Endodermal cell (in vitro differentiated cells): ENCODE measurements at regions not wholly inside any gene's neighbourhood (a gene's known extent, or its start where the extent isn't known, plus 50 kb on each side); places are given as distances from the start of the nearest gene placed in this dataset.

Source experiments
- DNase-seq: peaks from one replicate; pipeline ENCODE4 v3.0.0-alpha.2; 2017
- H3K27ac ChIP-seq: 2 replicates; pipeline ENCODE4 v1.5.1; 2013; ENCODE audit warnings: mild to moderate bottlenecking, low read depth, low read length, moderate library complexity
- H3K27me3 ChIP-seq: 2 replicates; pipeline ENCODE4 v1.6.1; 2013; ENCODE audit warnings: mild to moderate bottlenecking, low read length, moderate library complexity; ENCODE audit not compliant: insufficient read depth, control insufficient read depth, poor library complexity, severe bottlenecking
- H3K36me3 ChIP-seq: 2 replicates; pipeline ENCODE4 v1.7.0; 2013; ENCODE audit warnings: mild to moderate bottlenecking, low read length, moderate library complexity; ENCODE audit not compliant: control insufficient read depth, insufficient read depth
- H3K4me1 ChIP-seq: one replicate; pipeline ENCODE4 v1.7.0; 2013; ENCODE audit warnings: low read length; ENCODE audit not compliant: control insufficient read depth, insufficient read depth
- H3K4me3 ChIP-seq: 2 replicates; pipeline ENCODE4 v1.5.1; 2013; ENCODE audit warnings: mild to moderate bottlenecking, low read length, moderate library complexity
- H3K9ac ChIP-seq: 2 replicates; pipeline ENCODE4 v1.6.1; 2013; ENCODE audit warnings: mild to moderate bottlenecking, low read length, moderate library complexity; ENCODE audit not compliant: poor library complexity, severe bottlenecking; ENCODE audit errors: extremely low read depth
- H3K9me3 ChIP-seq: 2 replicates; pipeline ENCODE4 v1.6.1; 2013; ENCODE audit warnings: mild to moderate bottlenecking, low read length, moderate library complexity; ENCODE audit not compliant: control insufficient read depth
- H3K27ac Mint-ChIP-seq: 2 replicates; pipeline ENCODE4 v1.8.0; 2020; ENCODE audit warnings: mixed read lengths
- H3K27me3 Mint-ChIP-seq: 2 replicates; pipeline ENCODE4 v1.8.0; 2021; ENCODE audit warnings: mild to moderate bottlenecking, mixed read lengths; ENCODE audit not compliant: insufficient read depth
- H3K36me3 Mint-ChIP-seq: 2 replicates; pipeline ENCODE4 v1.8.0; 2020; ENCODE audit warnings: low read depth, mixed read lengths
- H3K4me1 Mint-ChIP-seq: 2 replicates; pipeline ENCODE4 v1.8.0; 2020; ENCODE audit warnings: mixed read lengths
- H3K4me3 Mint-ChIP-seq: 2 replicates; pipeline ENCODE4 v1.8.0; 2020; ENCODE audit warnings: mild to moderate bottlenecking, moderate library complexity, mixed read lengths
- H3K9me3 Mint-ChIP-seq: 2 replicates; pipeline ENCODE4 v1.8.0; 2020; ENCODE audit warnings: mild to moderate bottlenecking, mixed read lengths
- WGBS, 2 experiments: methylation state at CpG; one replicate each; pipeline versions ENCODE4 v1.1.5 to v1.1.7; 2013; ENCODE audit warnings: missing lambda C conversion rate in 2 of 2, mixed read lengths in 1 of 2; ENCODE audit not compliant: insufficient coverage in 1 of 2, insufficient read length in 1 of 2; 5-methylcytosine and 5-hydroxymethylcytosine counted together
- TF ChIP-seq, protein P1 (sequence below): fragments of 200-600 bp; sonication (generic); conservative IDR thresholded peaks from 2 replicates; pipeline ENCODE4 v1.5.0; 2021; ENCODE audit warnings: antibody characterized with exemption, mild to moderate bottlenecking

DNA sequence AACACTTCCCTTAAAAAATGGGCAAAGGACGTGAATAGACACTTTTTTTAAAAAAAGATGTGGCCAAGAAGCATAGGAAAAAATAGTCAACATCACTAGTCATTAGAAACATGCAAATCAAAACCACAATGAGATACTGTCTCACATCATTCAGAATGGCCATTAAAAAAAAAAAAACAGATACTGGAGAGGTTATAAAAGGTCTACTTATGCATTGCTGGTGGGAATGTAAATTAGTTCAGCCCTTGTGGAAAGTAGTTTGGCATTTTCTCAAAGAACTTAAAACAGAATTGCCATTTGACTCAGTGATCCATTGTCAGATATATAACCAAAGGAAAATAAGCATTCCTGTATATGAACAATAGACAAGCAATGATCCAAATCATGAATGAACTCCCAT, 352.8 kb upstream of the EPHA5 start:
- no peak overlapping the region for H3K27ac ChIP-seq
- H3K9me3 Mint-ChIP-seq = peaks cover 39% of the 10 kb centered on the region

GRCh38 chr4:66017671-66018070, 347.4 kb upstream of the EPHA5 start:
- Histone ChIP-seq H3K27me3 (no peaks in the 10 kb centered on the region), H3K4me1 (no peaks in the 10 kb centered on the region), H3K9me3 (peaks cover 14% of the 10 kb centered on the region), H3K4me3 (no peak overlapping the region), H3K9ac (no peak overlapping the region), H3K36me3 (no peaks in the 10 kb centered on the region), H3K27ac (no peak overlapping the region)
- H3K4me3 Mint-ChIP-seq = no peak overlapping the region
- TF ChIP-seq, protein P1, sequence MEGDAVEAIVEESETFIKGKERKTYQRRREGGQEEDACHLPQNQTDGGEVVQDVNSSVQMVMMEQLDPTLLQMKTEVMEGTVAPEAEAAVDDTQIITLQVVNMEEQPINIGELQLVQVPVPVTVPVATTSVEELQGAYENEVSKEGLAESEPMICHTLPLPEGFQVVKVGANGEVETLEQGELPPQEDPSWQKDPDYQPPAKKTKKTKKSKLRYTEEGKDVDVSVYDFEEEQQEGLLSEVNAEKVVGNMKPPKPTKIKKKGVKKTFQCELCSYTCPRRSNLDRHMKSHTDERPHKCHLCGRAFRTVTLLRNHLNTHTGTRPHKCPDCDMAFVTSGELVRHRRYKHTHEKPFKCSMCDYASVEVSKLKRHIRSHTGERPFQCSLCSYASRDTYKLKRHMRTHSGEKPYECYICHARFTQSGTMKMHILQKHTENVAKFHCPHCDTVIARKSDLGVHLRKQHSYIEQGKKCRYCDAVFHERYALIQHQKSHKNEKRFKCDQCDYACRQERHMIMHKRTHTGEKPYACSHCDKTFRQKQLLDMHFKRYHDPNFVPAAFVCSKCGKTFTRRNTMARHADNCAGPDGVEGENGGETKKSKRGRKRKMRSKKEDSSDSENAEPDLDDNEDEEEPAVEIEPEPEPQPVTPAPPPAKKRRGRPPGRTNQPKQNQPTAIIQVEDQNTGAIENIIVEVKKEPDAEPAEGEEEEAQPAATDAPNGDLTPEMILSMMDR = no peak
- H3K36me3 Mint-ChIP-seq = peaks cover 12% of the 10 kb centered on the region
- WGBS, 2 experiments = 92 to 100% methylated on average over 2 to 3 of the region's 3 CpGs
- peaks cover 13% of the 10 kb centered on the region for H3K4me1 Mint-ChIP-seq
- H3K9me3 Mint-ChIP-seq = peaks cover 35% of the 10 kb centered on the region
- no peak for DNase-seq
- no peaks in the 10 kb centered on the region for H3K27me3 Mint-ChIP-seq
- H3K27ac Mint-ChIP-seq = no peak overlapping the region

More for the DNA sequence above, 352.8 kb upstream of the EPHA5 start:
- no peak overlapping the region for H3K9ac ChIP-seq
- H3K27me3 Mint-ChIP-seq = no peaks in the 10 kb centered on the region
- no peaks in the 10 kb centered on the region for H3K9me3 ChIP-seq
- H3K27ac Mint-ChIP-seq = no peak overlapping the region
- 82 to 100% methylated on average over 1 of the region's 1 CpG for WGBS, 2 experiments
- no peak overlapping the region for H3K4me3 Mint-ChIP-seq
- no peaks in the 10 kb centered on the region for H3K36me3 ChIP-seq
- TF ChIP-seq, protein P1 = no peak
- H3K36me3 Mint-ChIP-seq = peaks cover 2% of the 10 kb centered on the region
- no peaks in the 10 kb centered on the region for H3K27me3 ChIP-seq
- no peak for DNase-seq
- no peaks in the 10 kb centered on the region for H3K4me1 ChIP-seq
- H3K4me1 Mint-ChIP-seq = no peaks in the 10 kb centered on the region
- no peak overlapping the region for H3K4me3 ChIP-seq

- peaks cover 28% of the 10 kb centered on the region for H3K9me3 ChIP-seq
Measured at GRCh38 chr4:66016240-66016639, 346.0 kb upstream of the EPHA5 start.

More at GRCh38 chr4:66016240-66016639, 346.0 kb upstream of the EPHA5 start:
- Histone ChIP-seq H3K4me1 (no peaks in the 10 kb centered on the region), H3K9ac (no peak overlapping the region), H3K36me3 (no peaks in the 10 kb centered on the region), H3K27me3 (no peaks in the 10 kb centered on the region), H3K27ac (no peak overlapping the region), H3K4me3 (no peak overlapping the region)
- peaks cover 13% of the 10 kb centered on the region for H3K4me1 Mint-ChIP-seq
- WGBS, 2 experiments = 95 to 100% methylated on average over 1 of the region's 1 CpG
- H3K27ac Mint-ChIP-seq = no peak overlapping the region
- H3K4me3 Mint-ChIP-seq = no peak overlapping the region
- peaks cover 14% of the 10 kb centered on the region for H3K36me3 Mint-ChIP-seq
- DNase-seq = no peak
- H3K27me3 Mint-ChIP-seq = no peaks in the 10 kb centered on the region
- TF ChIP-seq, protein P1 = no peak
- H3K9me3 Mint-ChIP-seq = peaks cover 38% of the 10 kb centered on the region
